ENCODE measurements at regions not wholly inside any gene's neighbourhood (a gene's known extent, or its start where the extent isn't known, plus 50 kb on each side); places are given as distances from the start of the nearest gene placed in this dataset.
"Not testable (repeated sequence)": the region's sequence is repeated elsewhere in the genome, so short reads cannot be mapped to it uniquely, and the experiment has no call there.

GRCh38 chr2:217604527-217605194, 398.1 kb downstream of the TNS1 start:
- TF ChIP-seq SPI1 (IDR thresholded peaks at IDR 0.05; ENCODE audit: low read depth, low read length) = no peak
- TF ChIP-seq POU2F2 (IDR thresholded peaks at IDR 0.05; ENCODE audit: low read depth, low read length) = no peak
- TF ChIP-seq POLR2AphosphoS5 (IDR thresholded peaks at IDR 0.05; ENCODE audit: low read depth, low read length) = no peak
- no peak for TF ChIP-seq TAF1 (IDR thresholded peaks at IDR 0.05; ENCODE audit: low read depth, low read length)
- TF ChIP-seq PAX5 (IDR thresholded peaks at IDR 0.05; ENCODE audit: insufficient read depth, low read length, severe bottlenecking) = no peak
- no peak for TF ChIP-seq POLR2A (IDR thresholded peaks at IDR 0.05; ENCODE audit: low read depth, low read length)
- FAIRE-seq = no peak
- no peak for DNase-seq (ENCODE audit: insufficient read length, low spot score)

GRCh38 chr2:217601601-217602000, 401.2 kb downstream of the TNS1 start:
- no peak for DNase-seq (ENCODE audit: insufficient read length, low spot score)
- no peak for FAIRE-seq
- TF ChIP-seq POU2F2 (IDR thresholded peaks at IDR 0.05; ENCODE audit: low read depth, low read length) (no peak), PAX5 (IDR thresholded peaks at IDR 0.05; ENCODE audit: insufficient read depth, low read length, severe bottlenecking) (no peak), TAF1 (IDR thresholded peaks at IDR 0.05; ENCODE audit: low read depth, low read length) (no peak), POLR2AphosphoS5 (IDR thresholded peaks at IDR 0.05; ENCODE audit: low read depth, low read length) (no peak), SPI1 (IDR thresholded peaks at IDR 0.05; ENCODE audit: low read depth, low read length) (no peak), POLR2A (IDR thresholded peaks at IDR 0.05; ENCODE audit: low read depth, low read length) (no peak)

- no peak for DNase-seq (ENCODE audit: insufficient read length, low spot score)
- no peak for TF ChIP-seq SPI1 (IDR thresholded peaks at IDR 0.05; ENCODE audit: low read depth, low read length)
- no peak for TF ChIP-seq POLR2AphosphoS5 (IDR thresholded peaks at IDR 0.05; ENCODE audit: low read depth, low read length)
- no peak for TF ChIP-seq TAF1 (IDR thresholded peaks at IDR 0.05; ENCODE audit: low read depth, low read length)
- no peak for TF ChIP-seq POU2F2 (IDR thresholded peaks at IDR 0.05; ENCODE audit: low read depth, low read length)
- no peak for TF ChIP-seq PAX5 (IDR thresholded peaks at IDR 0.05; ENCODE audit: insufficient read depth, low read length, severe bottlenecking)
- TF ChIP-seq POLR2A (IDR thresholded peaks at IDR 0.05; ENCODE audit: low read depth, low read length) = no peak
- no peak for FAIRE-seq
Observed at GRCh38 chr2:217599906-217600305, 402.9 kb downstream of the TNS1 start.

- TF ChIP-seq PAX5 (IDR thresholded peaks at IDR 0.05; ENCODE audit: insufficient read depth, low read length, severe bottlenecking) = no peak
- no peak for TF ChIP-seq POLR2A (IDR thresholded peaks at IDR 0.05; ENCODE audit: low read depth, low read length)
- TF ChIP-seq POLR2AphosphoS5 (IDR thresholded peaks at IDR 0.05; ENCODE audit: low read depth, low read length) = no peak
- no peak for TF ChIP-seq SPI1 (IDR thresholded peaks at IDR 0.05; ENCODE audit: low read depth, low read length)
- TF ChIP-seq POU2F2 (IDR thresholded peaks at IDR 0.05; ENCODE audit: low read depth, low read length) = no peak
- TF ChIP-seq TAF1 (IDR thresholded peaks at IDR 0.05; ENCODE audit: low read depth, low read length) = no peak
- DNase-seq (ENCODE audit: insufficient read length, low spot score) (no peak), FAIRE-seq (no peak)
Observed at GRCh38 chr2:217597681-217598080, 405.1 kb downstream of the TNS1 start.

- no peak for TF ChIP-seq POLR2A (IDR thresholded peaks at IDR 0.05; ENCODE audit: low read depth, low read length)
- no peak for TF ChIP-seq SPI1 (IDR thresholded peaks at IDR 0.05; ENCODE audit: low read depth, low read length)
- no peak for TF ChIP-seq POU2F2 (IDR thresholded peaks at IDR 0.05; ENCODE audit: low read depth, low read length)
- TF ChIP-seq PAX5 (IDR thresholded peaks at IDR 0.05; ENCODE audit: insufficient read depth, low read length, severe bottlenecking) = no peak
- no peak for TF ChIP-seq POLR2AphosphoS5 (IDR thresholded peaks at IDR 0.05; ENCODE audit: low read depth, low read length)
- TF ChIP-seq TAF1 (IDR thresholded peaks at IDR 0.05; ENCODE audit: low read depth, low read length) = no peak
- FAIRE-seq (no peak), DNase-seq (ENCODE audit: insufficient read length, low spot score) (no peak)
Observed at GRCh38 chr2:217597145-217597544, 405.6 kb downstream of the TNS1 start.

- FAIRE-seq = peak; percentile 55
Observed at GRCh38 chr2:217593732-217594131, 409.1 kb downstream of the TNS1 start.

GRCh38 chr2:217588266-217588665, 414.5 kb downstream of the TNS1 start:
- FAIRE-seq = no peak
- TF ChIP-seq SPI1 (IDR thresholded peaks at IDR 0.05; ENCODE audit: low read depth, low read length) = no peak
- no peak for TF ChIP-seq POLR2AphosphoS5 (IDR thresholded peaks at IDR 0.05; ENCODE audit: low read depth, low read length)
- TF ChIP-seq POLR2A (IDR thresholded peaks at IDR 0.05; ENCODE audit: low read depth, low read length) = no peak
- TF ChIP-seq PAX5 (IDR thresholded peaks at IDR 0.05; ENCODE audit: insufficient read depth, low read length, severe bottlenecking) = no peak
- no peak for TF ChIP-seq POU2F2 (IDR thresholded peaks at IDR 0.05; ENCODE audit: low read depth, low read length)
- TF ChIP-seq TAF1 (IDR thresholded peaks at IDR 0.05; ENCODE audit: low read depth, low read length) = no peak
- DNase-seq (ENCODE audit: insufficient read length, low spot score) = no peak

More at GRCh38 chr2:217593732-217594131, 409.1 kb downstream of the TNS1 start:
- DNase-seq (ENCODE audit: insufficient read length, low spot score) = no peak
- TF ChIP-seq SPI1 (IDR thresholded peaks at IDR 0.05; ENCODE audit: low read depth, low read length) (peak; percentile 78), PAX5 (IDR thresholded peaks at IDR 0.05; ENCODE audit: insufficient read depth, low read length, severe bottlenecking) (no peak)

- FAIRE-seq = no peak
- DNase-seq (ENCODE audit: insufficient read length, low spot score) = no peak
- no peak for TF ChIP-seq POU2F2 (IDR thresholded peaks at IDR 0.05; ENCODE audit: low read depth, low read length)
- TF ChIP-seq PAX5 (IDR thresholded peaks at IDR 0.05; ENCODE audit: insufficient read depth, low read length, severe bottlenecking) = no peak
- TF ChIP-seq POLR2A (IDR thresholded peaks at IDR 0.05; ENCODE audit: low read depth, low read length) = no peak
- no peak for TF ChIP-seq TAF1 (IDR thresholded peaks at IDR 0.05; ENCODE audit: low read depth, low read length)
- no peak for TF ChIP-seq SPI1 (IDR thresholded peaks at IDR 0.05; ENCODE audit: low read depth, low read length)
Observed at GRCh38 chr2:217585362-217585761, 417.4 kb downstream of the TNS1 start.

- TF ChIP-seq SPI1 (IDR thresholded peaks at IDR 0.05; ENCODE audit: low read depth, low read length) = peak; percentile 76
- DNase-seq (ENCODE audit: insufficient read length, low spot score) = not testable (repeated sequence)
- peak; percentile 69 for FAIRE-seq
Observed at GRCh38 chr2:217580407-217580806, 422.4 kb downstream of the TNS1 start.

GRCh38 chr2:217573571-217573970, 429.2 kb downstream of the TNS1 start:
- DNase-seq (ENCODE audit: insufficient read length, low spot score) (no peak), FAIRE-seq (no peak)
- no peak for TF ChIP-seq POU2F2 (IDR thresholded peaks at IDR 0.05; ENCODE audit: low read depth, low read length)
- no peak for TF ChIP-seq PAX5 (IDR thresholded peaks at IDR 0.05; ENCODE audit: insufficient read depth, low read length, severe bottlenecking)
- TF ChIP-seq POLR2AphosphoS5 (IDR thresholded peaks at IDR 0.05; ENCODE audit: low read depth, low read length) = no peak
- no peak for TF ChIP-seq TAF1 (IDR thresholded peaks at IDR 0.05; ENCODE audit: low read depth, low read length)
- no peak for TF ChIP-seq SPI1 (IDR thresholded peaks at IDR 0.05; ENCODE audit: low read depth, low read length)
- TF ChIP-seq POLR2A (IDR thresholded peaks at IDR 0.05; ENCODE audit: low read depth, low read length) = no peak
